ENCODE measurements at regions not wholly inside any gene's neighbourhood (a gene's known extent, or its start where the extent isn't known, plus 50 kb on each side); places are given as distances from the start of the nearest gene placed in this dataset.

DNA sequence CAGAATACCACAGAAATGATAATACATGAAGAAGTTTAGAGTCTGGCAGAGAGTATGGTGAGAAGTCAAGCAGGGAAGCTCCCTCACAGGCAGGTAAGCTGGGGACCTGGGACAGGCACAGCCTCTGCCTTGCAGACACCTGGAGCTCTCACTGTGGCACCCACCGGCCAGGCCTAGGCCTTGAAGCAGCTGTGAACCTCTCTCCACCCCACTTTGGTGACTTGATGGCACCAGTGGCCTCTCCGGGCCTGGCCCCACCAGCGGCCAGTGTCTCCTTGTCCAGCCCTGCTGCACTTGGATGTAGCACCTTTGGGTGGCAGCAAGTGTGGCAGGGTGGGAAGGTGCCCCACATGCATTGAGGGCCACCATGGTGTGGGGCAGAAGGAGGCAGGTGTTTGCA lies 330.5 kb downstream of the NPR3 start:
- intact Hi-C loops (cut with DNase I) = no loop called here
- TF ChIP-seq, protein P1, sequence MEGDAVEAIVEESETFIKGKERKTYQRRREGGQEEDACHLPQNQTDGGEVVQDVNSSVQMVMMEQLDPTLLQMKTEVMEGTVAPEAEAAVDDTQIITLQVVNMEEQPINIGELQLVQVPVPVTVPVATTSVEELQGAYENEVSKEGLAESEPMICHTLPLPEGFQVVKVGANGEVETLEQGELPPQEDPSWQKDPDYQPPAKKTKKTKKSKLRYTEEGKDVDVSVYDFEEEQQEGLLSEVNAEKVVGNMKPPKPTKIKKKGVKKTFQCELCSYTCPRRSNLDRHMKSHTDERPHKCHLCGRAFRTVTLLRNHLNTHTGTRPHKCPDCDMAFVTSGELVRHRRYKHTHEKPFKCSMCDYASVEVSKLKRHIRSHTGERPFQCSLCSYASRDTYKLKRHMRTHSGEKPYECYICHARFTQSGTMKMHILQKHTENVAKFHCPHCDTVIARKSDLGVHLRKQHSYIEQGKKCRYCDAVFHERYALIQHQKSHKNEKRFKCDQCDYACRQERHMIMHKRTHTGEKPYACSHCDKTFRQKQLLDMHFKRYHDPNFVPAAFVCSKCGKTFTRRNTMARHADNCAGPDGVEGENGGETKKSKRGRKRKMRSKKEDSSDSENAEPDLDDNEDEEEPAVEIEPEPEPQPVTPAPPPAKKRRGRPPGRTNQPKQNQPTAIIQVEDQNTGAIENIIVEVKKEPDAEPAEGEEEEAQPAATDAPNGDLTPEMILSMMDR (IDR thresholded peaks at IDR 0.05) = no peak
- TF ChIP-seq POLR2A (IDR thresholded peaks at IDR 0.05) (no peak), POLR2AphosphoS5 (IDR thresholded peaks at IDR 0.05; ENCODE audit: insufficient read depth in 1 of 2, low read depth in 1 of 2) (no peak)

GRCh38 chr5:33043343-33043997 lies 332.3 kb downstream of the NPR3 start:
- Histone ChIP-seq H3K9me3 (no peaks in the 10 kb centered on the region), H3K4me3 (no peak overlapping the region), H3K27me3 (no peaks in the 10 kb centered on the region), H3K4me1 (no peaks in the 10 kb centered on the region), H3K36me3 (no peaks in the 10 kb centered on the region), H3K27ac (no peak overlapping the region)
- TF ChIP-seq, protein P1 (IDR thresholded peaks at IDR 0.05) = no peak
- TF ChIP-seq POLR2AphosphoS5 (IDR thresholded peaks at IDR 0.05; ENCODE audit: insufficient read depth in 1 of 2, low read depth in 1 of 2) (no peak), POLR2A (IDR thresholded peaks at IDR 0.05) (no peak)
- intact Hi-C loops (cut with DNase I) = no loop called here
- DNase-seq (ENCODE audit: extremely low spot score in 2 of 2) = no peak

More for the DNA sequence above, 330.5 kb downstream of the NPR3 start:
- H3K27ac ChIP-seq = no peak overlapping the region
- no peaks in the 10 kb centered on the region for H3K27me3 ChIP-seq
- H3K4me1 ChIP-seq = no peaks in the 10 kb centered on the region
- no peak overlapping the region for H3K4me3 ChIP-seq
- H3K36me3 ChIP-seq = no peaks in the 10 kb centered on the region
- H3K9me3 ChIP-seq = no peaks in the 10 kb centered on the region
- no peak for DNase-seq (ENCODE audit: extremely low spot score in 2 of 2)

- Histone ChIP-seq H3K27me3 (no peaks in the 10 kb centered on the region), H3K9me3 (no peaks in the 10 kb centered on the region), H3K4me1 (no peaks in the 10 kb centered on the region), H3K4me3 (no peak overlapping the region), H3K36me3 (no peaks in the 10 kb centered on the region), H3K27ac (no peak overlapping the region)
- intact Hi-C loops (cut with DNase I) = no loop called here
- TF ChIP-seq, protein P1 (IDR thresholded peaks at IDR 0.05) = no peak
- TF ChIP-seq POLR2AphosphoS5 (IDR thresholded peaks at IDR 0.05; ENCODE audit: insufficient read depth in 1 of 2, low read depth in 1 of 2) = no peak
- TF ChIP-seq POLR2A (IDR thresholded peaks at IDR 0.05) = no peak
- DNase-seq (ENCODE audit: extremely low spot score in 2 of 2) = no peak
Observed at GRCh38 chr5:33046091-33046490, 335.0 kb downstream of the NPR3 start.

DNA sequence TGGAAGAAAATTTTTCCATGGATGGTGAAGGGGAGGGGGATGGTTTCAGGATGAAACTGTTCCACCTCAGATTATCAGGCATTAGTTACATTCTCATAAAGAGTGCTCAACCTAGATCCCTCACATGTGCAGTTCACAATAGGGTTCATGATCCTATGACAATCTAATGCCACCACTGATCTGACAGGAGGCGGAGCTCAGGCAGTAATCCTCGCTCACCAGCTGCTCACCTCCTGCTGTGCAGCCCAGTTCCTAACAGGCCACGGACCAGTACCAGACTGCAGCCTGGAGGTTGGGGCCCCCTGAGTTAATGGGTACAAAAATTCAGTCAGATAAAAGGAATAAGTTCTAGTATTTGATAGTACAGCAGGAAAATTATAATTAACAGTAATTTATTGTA lies 337.2 kb downstream of the NPR3 start:
- no peaks in the 10 kb centered on the region for H3K27me3 ChIP-seq
- H3K27ac ChIP-seq = no peak overlapping the region
- intact Hi-C loops (cut with DNase I) = no loop called here
- H3K4me3 ChIP-seq = no peak overlapping the region
- H3K36me3 ChIP-seq = no peaks in the 10 kb centered on the region
- no peaks in the 10 kb centered on the region for H3K9me3 ChIP-seq
- TF ChIP-seq POLR2AphosphoS5 (IDR thresholded peaks at IDR 0.05; ENCODE audit: insufficient read depth in 1 of 2, low read depth in 1 of 2) (no peak), POLR2A (IDR thresholded peaks at IDR 0.05) (no peak)
- TF ChIP-seq, protein P1 (IDR thresholded peaks at IDR 0.05) = no peak
- H3K4me1 ChIP-seq = no peaks in the 10 kb centered on the region
- DNase-seq (ENCODE audit: extremely low spot score in 2 of 2) = no peak

DNA sequence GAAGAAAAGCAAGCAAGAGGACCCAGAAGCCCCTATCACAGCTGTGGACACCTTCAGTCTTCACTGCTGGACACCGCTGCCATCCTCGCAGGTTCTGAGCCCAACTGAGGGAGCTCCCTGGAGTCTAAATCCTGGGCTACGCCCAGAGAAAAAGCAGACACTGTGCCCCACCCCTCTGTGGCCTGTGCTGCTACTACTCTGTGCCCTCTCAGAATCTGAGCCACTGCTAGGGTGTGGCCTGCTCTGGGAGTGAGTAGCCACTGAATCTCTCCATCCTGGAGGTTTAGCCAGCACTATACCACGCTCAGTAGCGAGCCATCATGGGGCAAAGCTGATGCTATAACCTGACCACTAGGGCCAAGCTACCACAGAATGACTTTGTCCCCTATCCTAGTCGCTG lies 338.2 kb downstream of the NPR3 start:
- Histone ChIP-seq H3K4me3 (no peak overlapping the region), H3K27me3 (no peaks in the 10 kb centered on the region), H3K27ac (no peak overlapping the region), H3K36me3 (no peaks in the 10 kb centered on the region), H3K4me1 (no peaks in the 10 kb centered on the region), H3K9me3 (no peaks in the 10 kb centered on the region)
- TF ChIP-seq POLR2A (IDR thresholded peaks at IDR 0.05) (no peak), POLR2AphosphoS5 (IDR thresholded peaks at IDR 0.05; ENCODE audit: insufficient read depth in 1 of 2, low read depth in 1 of 2) (no peak)
- TF ChIP-seq, protein P1 (IDR thresholded peaks at IDR 0.05) = no peak
- intact Hi-C loops (cut with DNase I) = no loop called here
- no peak for DNase-seq (ENCODE audit: extremely low spot score in 2 of 2)

Data from vagina (tissue), 2 donors.